GM12878 (cell line): ENCODE measurements at regions not wholly inside any gene's neighbourhood (a gene's known extent, or its start where the extent isn't known, plus 50 kb on each side); places are given as distances from the start of the nearest gene placed in this dataset.

Experiments used
- ATAC-seq: fragments of 200-7000 bp; cut with Tn5 transposase; 3 replicates; pipeline ENCODE4 v1.9.1; 2020; ENCODE audit warnings: mild to moderate bottlenecking, moderate library complexity
- BruUV-seq: library from RNA; stranded (reverse); fragments of 400-500 nt; replicated peaks from 2 replicates; lab custom pipeline; 2021; lab: Mats Ljungman, UMichigan
- CTCF ChIA-PET: fragments of 300-600 bp; sonication (Branson Sonifier 250); formaldehyde crosslinking; extraction: SDS; loops from one replicate; lab custom pipeline; 2021; ENCODE audit warnings: inconsistent platforms; lab: Yijun Ruan, JAX
- POLR2A ChIA-PET: fragments of 350-600 bp; formaldehyde crosslinking; extraction: SDS; loops from one replicate; lab custom pipeline; 2021; ENCODE audit warnings: inconsistent platforms; lab: Charles Lee
- RAD21 ChIA-PET: fragments of 300-600 bp; sonication (Branson Sonifier 250); formaldehyde crosslinking; loops from one replicate; lab custom pipeline; 2023; ENCODE audit warnings: antibody characterized with exemption; ENCODE audit not compliant: unreplicated experiment; lab: Charles Lee
- SMC1A ChIA-PET: fragments of 300-600 bp; sonication (Branson Sonifier 250); formaldehyde crosslinking; loops from one replicate; lab custom pipeline; 2023; ENCODE audit not compliant: unreplicated experiment, uncharacterized antibody; lab: Charles Lee
- DNase-seq: peaks from one replicate; pipeline ENCODE4 v3.0.0-alpha.2; 2011; ENCODE audit warnings: low read depth, low spot score
- FAIRE-seq: peaks from 3 replicates; lab custom pipeline; 2011; peaks lifted over from hg19 to GRCh38; lab: Jason Lieb, UNC
- H2AFZ ChIP-seq: 2 replicates; pipeline ENCODE4 v1.6.0; 2011; ENCODE audit warnings: low read depth, low read length, control low read depth; ENCODE audit not compliant: control insufficient read depth
- H3K27ac ChIP-seq: 2 replicates; pipeline ENCODE4 v1.5.1; 2011; ENCODE audit warnings: control low read depth; ENCODE audit not compliant: control insufficient read depth, insufficient read depth
- H3K27me3 ChIP-seq, 2 experiments: replicated peaks in 1 of 2; 2 replicates each; pipeline versions ENCODE4 v1.6.0 to v1.6.1; 2011; ENCODE audit warnings: low read length in 1 of 2; ENCODE audit not compliant: control insufficient read depth in 2 of 2, insufficient read depth in 2 of 2
- H3K36me3 ChIP-seq, 2 experiments: 2 replicates each; pipeline ENCODE4 v1.5.1; 2011; ENCODE audit warnings: low read length in 1 of 2; ENCODE audit not compliant: control insufficient read depth in 2 of 2, insufficient read depth in 2 of 2
- H3K4me1 ChIP-seq: 2 replicates; pipeline ENCODE4 v1.6.1; 2011; ENCODE audit warnings: mild to moderate bottlenecking, low read length, moderate library complexity, mixed read lengths; ENCODE audit not compliant: control insufficient read depth, insufficient read depth
- H3K4me2 ChIP-seq: 2 replicates; pipeline ENCODE4 v1.6.0; 2011; ENCODE audit warnings: control low read depth; ENCODE audit not compliant: control insufficient read depth, insufficient read depth
- H3K4me3 ChIP-seq: fragments of 200-600 bp; sonication (generic); 2 replicates; pipeline ENCODE4 v1.5.1; 2016
- H3K79me2 ChIP-seq: 2 replicates; pipeline ENCODE4 v1.6.0; 2011; ENCODE audit warnings: low read length; ENCODE audit not compliant: control insufficient read depth, insufficient read depth
- H3K9ac ChIP-seq: 2 replicates; pipeline ENCODE4 v1.8.0; 2011; ENCODE audit warnings: low read length, control low read depth, mixed read lengths; ENCODE audit not compliant: control insufficient read depth, insufficient read depth
- H3K9me3 ChIP-seq: replicated peaks from 3 replicates; pipeline ENCODE4 v1.5.1; 2011; ENCODE audit warnings: mild to moderate bottlenecking, low read length; ENCODE audit not compliant: control insufficient read depth, insufficient read depth
- H4K20me1 ChIP-seq: 2 replicates; pipeline ENCODE4 v1.6.0; 2011; ENCODE audit not compliant: control insufficient read depth, insufficient read depth
- CBX3 ChIP-seq: fragments of 200-600 bp; sonication (generic); IDR thresholded peaks from 2 replicates; pipeline ENCODE4 v1.6.1; 2016; ENCODE audit warnings: low read depth, borderline replicate concordance
- CBX5 ChIP-seq: sonication (generic); IDR thresholded peaks from 2 replicates; pipeline ENCODE4 v1.6.1; 2016; ENCODE audit warnings: low read depth, moderate library complexity, mild to moderate bottlenecking, inconsistent platforms
- GABPA ChIP-seq: IDR thresholded peaks from 2 replicates; pipeline ENCODE4 v1.6.1; 2014; ENCODE audit warnings: antibody characterized with exemption, low read depth, mild to moderate bottlenecking, inconsistent platforms
- IRF4 ChIP-seq: IDR thresholded peaks from 2 replicates; pipeline ENCODE4 v1.6.1; 2011; ENCODE audit warnings: low read depth, low read length
- NFXL1 ChIP-seq: fragments of 450-650 bp; IDR thresholded peaks from 2 replicates; pipeline ENCODE4 v1.6.1; 2017; ENCODE audit warnings: antibody characterized with exemption, mild to moderate bottlenecking, borderline replicate concordance
- NR2C1 ChIP-seq: fragments of 450-650 bp; IDR thresholded peaks from 2 replicates; pipeline ENCODE4 v1.6.1; 2017; ENCODE audit warnings: antibody characterized with exemption, mild to moderate bottlenecking, moderate library complexity
- RAD51 ChIP-seq: fragments of 450-650 bp; IDR thresholded peaks from 2 replicates; pipeline ENCODE4 v1.6.1; 2016; ENCODE audit warnings: moderate library complexity, mild to moderate bottlenecking, inconsistent platforms
- SMAD1 ChIP-seq: fragments of 450-650 bp; IDR thresholded peaks from 2 replicates; pipeline ENCODE4 v1.6.1; 2018; ENCODE audit warnings: mild to moderate bottlenecking, low read depth; ENCODE audit not compliant: partially characterized antibody
- SREBF2 ChIP-seq: IDR thresholded peaks from 2 replicates; pipeline ENCODE4 v1.6.1; 2012; ENCODE audit warnings: mild to moderate bottlenecking, low read length
- WGBS: methylation state at CpG from one replicate; pipeline ENCODE4 v1.1.6; 2016; ENCODE audit warnings: low lambda C conversion rate; ENCODE audit not compliant: insufficient replicate concordance, insufficient coverage; ENCODE audit errors: missing lambda C conversion rate; 5-methylcytosine and 5-hydroxymethylcytosine counted together
- in situ Hi-C: fragments of 300-500 bp; cut with MboI; formaldehyde crosslinking; loops from 9 replicates; pipeline ENCODE4 v1.14.3; 2018; ENCODE audit warnings: mixed read lengths
- intact Hi-C: fragments of 100-400 bp; cut with micrococcal nuclease; formaldehyde crosslinking; loops from one replicate; pipeline ENCODE4 v1.14.2; 2022; ENCODE audit not compliant: unreplicated experiment
- TF ChIP-seq, protein P1 (sequence below): IDR thresholded peaks from 2 replicates; pipeline ENCODE4 v1.6.1; 2011; ENCODE audit warnings: borderline replicate concordance, low read depth, mild to moderate bottlenecking, moderate library complexity, low read length; ENCODE audit not compliant: insufficient read depth, poor library complexity, severe bottlenecking
- TF ChIP-seq, protein P2 (sequence below): fragments of 450-650 bp; formaldehyde crosslinking; IDR thresholded peaks from 2 replicates; pipeline ENCODE4 v1.5.0; 2022; ENCODE audit warnings: mild to moderate bottlenecking, missing genetic modification characterization

DNA sequence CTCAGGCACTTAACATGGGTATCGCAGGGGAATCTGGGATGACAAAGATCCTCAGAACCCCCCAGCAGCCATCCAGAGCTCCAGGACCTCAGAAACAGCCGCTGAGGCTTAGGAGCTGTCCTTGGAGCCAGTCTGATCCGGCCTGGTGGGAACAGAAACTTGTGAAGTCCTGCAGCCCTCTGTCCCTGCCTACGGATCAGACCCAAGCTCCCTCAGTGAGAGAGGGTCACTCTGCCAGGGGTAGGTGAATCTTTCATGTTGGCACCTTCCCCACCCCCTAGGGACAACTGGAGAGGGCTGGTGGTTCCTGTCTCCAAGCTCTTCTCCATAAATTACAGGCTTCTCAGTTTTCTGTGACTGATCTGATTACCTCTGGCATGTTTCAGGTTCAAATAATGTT is 122.3 kb downstream of the TLR5 start:
- no TSS peak for BruUV-seq
- H3K27ac ChIP-seq, result no peak overlapping the region
- CTCF ChIA-PET, result no interaction called here
- intact Hi-C loops (no loop called here), in situ Hi-C loops (no loop called here)
- no peaks in the 10 kb centered on the region for H3K9me3 ChIP-seq
- WGBS, result 0% methylated on average over 4 of the region's 4 CpGs
- H3K9ac ChIP-seq, result no peak overlapping the region
- H2AFZ ChIP-seq, result no peak overlapping the region
- no peak overlapping the region for H3K4me2 ChIP-seq
- DNase-seq (no peak), ATAC-seq (no peak), FAIRE-seq (no peak)
- POLR2A ChIA-PET, result no interaction called here
- no peaks in the 10 kb centered on the region for H3K4me1 ChIP-seq
- no peaks in the 10 kb centered on the region for H3K79me2 ChIP-seq
- H3K4me3 ChIP-seq, result no peak overlapping the region
- H3K27me3 ChIP-seq, result no peaks in the 10 kb centered on the region; a peak in 1 of 4 replicates
- TF ChIP-seq CBX5, result no peak
- TF ChIP-seq SMAD1, result no peak
- no peak for TF ChIP-seq SREBF2
- SMC1A ChIA-PET, result no interaction called here
- H4K20me1 ChIP-seq, result no peaks in the 10 kb centered on the region
- RAD21 ChIA-PET, result no interaction called here
- H3K36me3 ChIP-seq, result no peaks in the 10 kb centered on the region

DNA sequence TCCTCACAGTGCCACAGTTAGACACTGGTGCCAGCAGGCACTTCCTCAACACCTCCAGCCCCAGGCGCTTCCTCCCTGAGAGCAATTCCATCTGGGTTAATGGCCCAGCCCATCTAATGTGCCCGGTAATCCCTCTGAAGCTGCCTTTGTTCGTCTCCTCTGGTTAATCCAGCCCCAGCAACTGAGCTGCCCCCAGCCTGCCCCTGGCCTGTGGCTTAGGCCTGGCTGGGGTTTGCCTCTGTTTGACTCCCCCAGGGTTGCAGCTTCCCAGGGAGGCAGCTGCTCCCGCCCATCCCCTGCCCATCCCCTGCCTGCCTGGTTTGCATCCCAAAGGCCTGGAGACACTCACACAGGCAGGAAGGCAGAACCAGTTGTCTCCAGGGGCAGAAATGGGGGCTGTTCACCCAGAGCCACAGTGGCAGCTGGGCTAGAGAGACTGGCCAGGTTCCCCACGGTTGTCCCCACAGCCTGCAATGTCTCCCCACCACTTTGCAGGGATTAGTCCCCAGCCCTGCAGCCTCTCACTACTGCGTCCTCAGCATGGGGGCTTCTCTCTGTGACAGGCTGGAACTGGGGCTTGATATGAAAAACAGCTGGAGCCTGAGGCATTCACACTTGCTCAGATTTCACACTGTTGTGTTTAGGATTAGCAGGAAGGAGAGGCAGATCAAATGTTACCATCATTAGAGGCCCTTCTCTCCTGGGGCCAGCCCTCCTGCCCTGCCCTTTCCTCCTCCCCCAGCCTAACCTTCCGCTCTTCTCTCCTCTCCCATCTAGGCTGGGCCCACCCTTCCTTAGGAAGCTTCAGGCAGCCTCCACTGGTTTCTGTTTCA is 120.2 kb downstream of the TLR5 start:
- intact Hi-C loops (no loop called here), in situ Hi-C loops (no loop called here)
- Histone ChIP-seq H3K9ac (no peak overlapping the region), H3K27me3 (no peaks in the 10 kb centered on the region; a peak in 1 of 4 replicates), H3K9me3 (no peaks in the 10 kb centered on the region), H3K36me3 (no peaks in the 10 kb centered on the region), H3K27ac (no peak overlapping the region), H3K79me2 (no peaks in the 10 kb centered on the region), H3K4me3 (no peak overlapping the region), H3K4me2 (no peak overlapping the region), H2AFZ (no peak overlapping the region), H3K4me1 (no peaks in the 10 kb centered on the region), H4K20me1 (no peaks in the 10 kb centered on the region)
- POLR2A ChIA-PET, result no interaction called here
- WGBS, result 31% methylated on average over 7 of the region's 7 CpGs
- no peak for DNase-seq
- FAIRE-seq, result no peak
- SMC1A ChIA-PET, result no interaction called here
- RAD21 ChIA-PET, result no interaction called here
- no TSS peak for BruUV-seq
- CTCF ChIA-PET, result no interaction called here
- ATAC-seq, result no peak
- TF ChIP-seq, protein P1, sequence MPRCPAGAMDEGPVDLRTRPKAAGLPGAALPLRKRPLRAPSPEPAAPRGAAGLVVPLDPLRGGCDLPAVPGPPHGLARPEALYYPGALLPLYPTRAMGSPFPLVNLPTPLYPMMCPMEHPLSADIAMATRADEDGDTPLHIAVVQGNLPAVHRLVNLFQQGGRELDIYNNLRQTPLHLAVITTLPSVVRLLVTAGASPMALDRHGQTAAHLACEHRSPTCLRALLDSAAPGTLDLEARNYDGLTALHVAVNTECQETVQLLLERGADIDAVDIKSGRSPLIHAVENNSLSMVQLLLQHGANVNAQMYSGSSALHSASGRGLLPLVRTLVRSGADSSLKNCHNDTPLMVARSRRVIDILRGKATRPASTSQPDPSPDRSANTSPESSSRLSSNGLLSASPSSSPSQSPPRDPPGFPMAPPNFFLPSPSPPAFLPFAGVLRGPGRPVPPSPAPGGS, result no peak
- TF ChIP-seq RAD51 (no peak), NFXL1 (no peak), CBX3 (no peak), GABPA (no peak), IRF4 (no peak), NR2C1 (no peak)
- TF ChIP-seq, protein P2, sequence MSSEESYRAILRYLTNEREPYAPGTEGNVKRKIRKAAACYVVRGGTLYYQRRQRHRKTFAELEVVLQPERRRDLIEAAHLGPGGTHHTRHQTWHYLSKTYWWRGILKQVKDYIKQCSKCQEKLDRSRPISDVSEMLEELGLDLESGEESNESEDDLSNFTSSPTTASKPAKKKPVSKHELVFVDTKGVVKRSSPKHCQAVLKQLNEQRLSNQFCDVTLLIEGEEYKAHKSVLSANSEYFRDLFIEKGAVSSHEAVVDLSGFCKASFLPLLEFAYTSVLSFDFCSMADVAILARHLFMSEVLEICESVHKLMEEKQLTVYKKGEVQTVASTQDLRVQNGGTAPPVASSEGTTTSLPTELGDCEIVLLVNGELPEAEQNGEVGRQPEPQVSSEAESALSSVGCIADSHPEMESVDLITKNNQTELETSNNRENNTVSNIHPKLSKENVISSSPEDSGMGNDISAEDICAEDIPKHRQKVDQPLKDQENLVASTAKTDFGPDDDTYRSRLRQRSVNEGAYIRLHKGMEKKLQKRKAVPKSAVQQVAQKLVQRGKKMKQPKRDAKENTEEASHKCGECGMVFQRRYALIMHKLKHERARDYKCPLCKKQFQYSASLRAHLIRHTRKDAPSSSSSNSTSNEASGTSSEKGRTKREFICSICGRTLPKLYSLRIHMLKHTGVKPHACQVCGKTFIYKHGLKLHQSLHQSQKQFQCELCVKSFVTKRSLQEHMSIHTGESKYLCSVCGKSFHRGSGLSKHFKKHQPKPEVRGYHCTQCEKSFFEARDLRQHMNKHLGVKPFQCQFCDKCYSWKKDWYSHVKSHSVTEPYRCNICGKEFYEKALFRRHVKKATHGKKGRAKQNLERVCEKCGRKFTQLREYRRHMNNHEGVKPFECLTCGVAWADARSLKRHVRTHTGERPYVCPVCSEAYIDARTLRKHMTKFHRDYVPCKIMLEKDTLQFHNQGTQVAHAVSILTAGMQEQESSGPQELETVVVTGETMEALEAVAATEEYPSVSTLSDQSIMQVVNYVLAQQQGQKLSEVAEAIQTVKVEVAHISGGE, result no peak
